Gastrocnemius medialis (tissue), 4 donors: ENCODE measurements at regions not wholly inside any gene's neighbourhood (a gene's known extent, or its start where the extent isn't known, plus 50 kb on each side); places are given as distances from the start of the nearest gene placed in this dataset.

Source experiments
- POLR2A ChIP-seq, 2 donors: fragments of 450-650 bp; IDR thresholded peaks; one replicate each; pipeline ENCODE4 v1.6.1; 2017; ENCODE audit warnings: antibody characterized with exemption in 2 of 2, mild to moderate bottlenecking in 2 of 2, moderate library complexity in 2 of 2
- TF ChIP-seq, protein P1 (sequence below), 5 experiments: fragments of 450-650 bp in 3 of 5; fragments of 200-600 bp in 2 of 5; sonication (generic) in 2 of 5; IDR thresholded peaks in 4 of 5; conservative IDR thresholded peaks in 1 of 5; 1 replicate in 4 of 5; 2 replicates in 1 of 5; pipeline ENCODE4 v1.5.1; 2016 to 2019; ENCODE audit warnings: antibody characterized with exemption in 5 of 5, mild to moderate bottlenecking in 3 of 5, moderate library complexity in 3 of 5

DNA sequence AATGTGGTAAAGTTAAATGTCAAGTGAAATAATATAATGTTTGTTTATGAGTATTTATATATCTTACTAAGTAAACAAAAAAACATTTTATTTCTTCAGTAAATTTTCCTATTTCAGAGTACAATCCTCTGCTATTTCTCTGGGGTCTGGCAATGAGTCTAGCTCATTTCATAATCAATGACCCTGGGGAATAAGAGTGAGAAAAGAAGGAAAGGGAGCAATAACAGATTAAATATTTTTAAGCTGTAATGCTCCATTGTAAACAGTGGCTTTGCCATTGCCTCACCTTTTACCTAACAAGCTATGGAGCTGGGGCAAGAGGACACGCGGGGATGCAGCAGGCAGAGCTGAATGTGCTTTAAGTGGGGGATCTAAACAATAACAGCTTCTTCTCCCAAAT is 1071.9 kb downstream of the FLRT2 start:
- TF ChIP-seq, protein P1, sequence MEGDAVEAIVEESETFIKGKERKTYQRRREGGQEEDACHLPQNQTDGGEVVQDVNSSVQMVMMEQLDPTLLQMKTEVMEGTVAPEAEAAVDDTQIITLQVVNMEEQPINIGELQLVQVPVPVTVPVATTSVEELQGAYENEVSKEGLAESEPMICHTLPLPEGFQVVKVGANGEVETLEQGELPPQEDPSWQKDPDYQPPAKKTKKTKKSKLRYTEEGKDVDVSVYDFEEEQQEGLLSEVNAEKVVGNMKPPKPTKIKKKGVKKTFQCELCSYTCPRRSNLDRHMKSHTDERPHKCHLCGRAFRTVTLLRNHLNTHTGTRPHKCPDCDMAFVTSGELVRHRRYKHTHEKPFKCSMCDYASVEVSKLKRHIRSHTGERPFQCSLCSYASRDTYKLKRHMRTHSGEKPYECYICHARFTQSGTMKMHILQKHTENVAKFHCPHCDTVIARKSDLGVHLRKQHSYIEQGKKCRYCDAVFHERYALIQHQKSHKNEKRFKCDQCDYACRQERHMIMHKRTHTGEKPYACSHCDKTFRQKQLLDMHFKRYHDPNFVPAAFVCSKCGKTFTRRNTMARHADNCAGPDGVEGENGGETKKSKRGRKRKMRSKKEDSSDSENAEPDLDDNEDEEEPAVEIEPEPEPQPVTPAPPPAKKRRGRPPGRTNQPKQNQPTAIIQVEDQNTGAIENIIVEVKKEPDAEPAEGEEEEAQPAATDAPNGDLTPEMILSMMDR (IDR thresholded peaks at IDR 0.05 in 4 of 5, conservative IDR thresholded peaks at IDR 0.05 in 1 of 5) = no peak
- no peak for TF ChIP-seq POLR2A (IDR thresholded peaks at IDR 0.05)
